Activated naive CD8-positive, alpha-beta T cell treated with anti-CD3 and anti-CD28 coated beads for 36 hours (primary cell): ENCODE measurements at regions not wholly inside any gene's neighbourhood (a gene's known extent, or its start where the extent isn't known, plus 50 kb on each side); places are given as distances from the start of the nearest gene placed in this dataset.

ENCODE experiments used
- DNase-seq: peaks from one replicate; pipeline ENCODE4 v3.0.0; 2021
- H3K27ac Mint-ChIP-seq: one replicate; pipeline ENCODE4 v1.8.0; 2022; ENCODE audit warnings: mild to moderate bottlenecking, moderate library complexity, mixed read lengths
- H3K27me3 Mint-ChIP-seq: one replicate; pipeline ENCODE4 v1.8.0; 2022; ENCODE audit warnings: mild to moderate bottlenecking, mixed read lengths
- H3K36me3 Mint-ChIP-seq: one replicate; pipeline ENCODE4 v1.8.0; 2021; ENCODE audit warnings: mild to moderate bottlenecking, mixed read lengths
- H3K4me1 Mint-ChIP-seq: one replicate; pipeline ENCODE4 v1.8.0; 2021; ENCODE audit warnings: mixed read lengths
- H3K4me3 Mint-ChIP-seq: one replicate; pipeline ENCODE4 v1.8.0; 2022; ENCODE audit warnings: mild to moderate bottlenecking, moderate library complexity, mixed read lengths
- H3K9me3 Mint-ChIP-seq: one replicate; pipeline ENCODE4 v1.8.0; 2022; ENCODE audit warnings: mixed read lengths

DNA sequence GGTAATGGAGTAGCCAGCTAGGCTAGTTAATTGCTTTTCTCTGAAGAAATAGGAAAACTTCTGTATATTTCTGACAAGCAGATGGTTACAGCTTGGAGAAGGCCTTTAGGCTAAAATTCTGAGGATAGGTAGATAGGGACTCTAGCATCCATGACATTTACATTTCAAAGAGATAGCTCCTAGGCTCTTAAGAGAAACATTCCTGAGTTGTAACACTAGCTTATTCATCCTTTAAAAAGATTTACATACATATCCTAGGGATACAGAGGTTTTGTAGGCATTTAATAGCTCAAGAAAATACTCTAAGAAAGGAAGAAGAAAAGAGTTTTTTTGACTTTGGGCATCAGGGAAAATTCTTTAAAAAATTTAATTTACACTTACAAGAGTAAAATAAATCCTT, 130.9 kb upstream of the CCDC179 start:
- Mint-ChIP-seq H3K36me3 (peaks cover 22% of the 10 kb centered on the region), H3K9me3 (peaks cover 24% of the 10 kb centered on the region), H3K4me3 (no peak overlapping the region), H3K27ac (no peak overlapping the region), H3K4me1 (no peaks in the 10 kb centered on the region), H3K27me3 (no peaks in the 10 kb centered on the region)
- DNase-seq = no peak

- no peak for DNase-seq
- H3K4me1 Mint-ChIP-seq = no peaks in the 10 kb centered on the region
- peaks cover 7% of the 10 kb centered on the region for H3K36me3 Mint-ChIP-seq
- H3K27ac Mint-ChIP-seq = no peak overlapping the region
- H3K27me3 Mint-ChIP-seq = no peaks in the 10 kb centered on the region
- no peak overlapping the region for H3K4me3 Mint-ChIP-seq
- peaks cover 11% of the 10 kb centered on the region for H3K9me3 Mint-ChIP-seq
Measured at GRCh38 chr11:23006730-23007129, 146.5 kb upstream of the CCDC179 start.

DNA sequence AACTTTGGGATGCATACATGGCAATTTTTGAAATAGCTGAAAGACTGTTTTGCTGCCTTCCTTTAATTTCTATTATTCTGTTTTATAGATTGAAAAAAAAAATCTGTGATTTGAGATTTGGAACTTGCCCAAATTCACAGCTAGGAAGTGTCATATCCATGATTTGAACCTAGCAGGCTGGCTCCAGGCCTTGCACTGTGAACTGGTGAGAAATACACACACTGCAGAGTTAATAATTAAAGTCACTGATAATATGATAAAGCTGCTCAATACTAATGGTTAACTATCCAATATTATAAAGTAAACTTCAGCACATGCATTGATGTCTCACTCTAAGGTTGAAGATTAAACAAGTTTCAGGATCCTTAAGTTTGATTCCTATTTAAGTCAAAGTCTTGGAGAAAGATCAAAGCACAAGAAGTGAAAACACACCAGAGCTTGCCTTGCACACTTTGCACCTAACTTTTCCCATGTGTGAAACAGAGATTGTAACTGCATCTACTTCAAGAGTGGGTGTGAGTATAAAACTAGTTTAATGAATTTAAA, 150.6 kb upstream of the CCDC179 start:
- H3K4me3 Mint-ChIP-seq = no peak overlapping the region
- H3K27ac Mint-ChIP-seq = no peak overlapping the region
- H3K27me3 Mint-ChIP-seq = no peaks in the 10 kb centered on the region
- no peak for DNase-seq
- peaks cover 3% of the 10 kb centered on the region for H3K9me3 Mint-ChIP-seq
- no peaks in the 10 kb centered on the region for H3K4me1 Mint-ChIP-seq
- peaks cover 3% of the 10 kb centered on the region for H3K36me3 Mint-ChIP-seq

- Mint-ChIP-seq H3K4me3 (no peak overlapping the region), H3K36me3 (peaks cover 3% of the 10 kb centered on the region), H3K27me3 (no peaks in the 10 kb centered on the region), H3K9me3 (peaks cover 3% of the 10 kb centered on the region), H3K4me1 (no peaks in the 10 kb centered on the region), H3K27ac (no peak overlapping the region)
- no peak for DNase-seq
Measured at GRCh38 chr11:23012930-23013329, 152.7 kb upstream of the CCDC179 start.

DNA sequence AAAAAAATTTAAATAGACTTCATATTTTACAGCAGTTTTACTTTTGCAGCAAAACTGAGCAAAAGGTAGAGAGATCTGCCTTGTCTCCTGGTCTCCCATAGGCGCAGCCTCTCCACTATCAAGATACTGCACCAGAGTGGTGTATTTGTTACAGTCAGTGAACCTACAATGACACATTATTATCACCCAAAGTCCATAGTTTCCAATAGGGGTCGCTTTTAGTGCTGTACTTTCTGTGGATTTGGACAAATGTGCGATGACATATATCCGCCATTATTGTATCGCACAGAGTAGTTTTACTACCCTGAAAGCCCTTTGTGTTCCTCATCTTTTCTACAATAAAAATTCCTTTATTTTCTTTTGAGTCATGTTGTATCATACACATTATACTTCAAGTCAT, 153.2 kb upstream of the CCDC179 start:
- DNase-seq = no peak
- H3K4me1 Mint-ChIP-seq = no peaks in the 10 kb centered on the region
- H3K27ac Mint-ChIP-seq = no peak overlapping the region
- no peaks in the 10 kb centered on the region for H3K27me3 Mint-ChIP-seq
- H3K4me3 Mint-ChIP-seq = no peak overlapping the region
- peaks cover under 1% of the 10 kb centered on the region for H3K9me3 Mint-ChIP-seq
- H3K36me3 Mint-ChIP-seq = peaks cover 1% of the 10 kb centered on the region

GRCh38 chr11:23021287-23021863, 161.1 kb upstream of the CCDC179 start:
- DNase-seq = peak; percentile 1
- Mint-ChIP-seq H3K4me1 (no peaks in the 10 kb centered on the region), H3K36me3 (no peaks in the 10 kb centered on the region), H3K4me3 (no peak overlapping the region), H3K27me3 (no peaks in the 10 kb centered on the region), H3K9me3 (no peaks in the 10 kb centered on the region), H3K27ac (no peak overlapping the region)

GRCh38 chr11:23022854-23023253, 162.6 kb upstream of the CCDC179 start:
- DNase-seq = no peak
- no peaks in the 10 kb centered on the region for H3K4me1 Mint-ChIP-seq

DNA sequence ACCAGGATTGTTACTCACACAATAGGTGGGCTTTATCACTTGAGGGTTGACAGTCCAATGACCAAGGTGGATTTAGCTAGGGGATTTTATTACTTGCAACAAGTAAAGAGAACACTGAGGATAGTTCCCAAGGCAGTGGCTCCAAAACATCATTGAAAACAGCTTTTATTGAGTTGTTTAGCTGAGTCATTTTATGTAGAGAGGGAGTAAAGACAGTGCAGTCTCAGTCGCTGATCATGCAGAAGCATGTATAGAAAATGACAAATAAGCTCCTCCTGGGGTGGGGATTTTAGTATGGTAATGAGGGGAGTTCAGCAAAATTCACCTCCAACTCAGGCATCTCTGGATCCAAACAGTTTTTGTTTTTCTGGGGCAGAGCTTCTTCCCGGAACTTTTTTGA, 163.0 kb upstream of the CCDC179 start:
- H3K27me3 Mint-ChIP-seq = no peaks in the 10 kb centered on the region
- H3K27ac Mint-ChIP-seq = no peak overlapping the region
- no peak overlapping the region for H3K4me3 Mint-ChIP-seq
- no peaks in the 10 kb centered on the region for H3K9me3 Mint-ChIP-seq
- no peak for DNase-seq
- no peaks in the 10 kb centered on the region for H3K36me3 Mint-ChIP-seq
- no peaks in the 10 kb centered on the region for H3K4me1 Mint-ChIP-seq

More at GRCh38 chr11:23022854-23023253, 162.6 kb upstream of the CCDC179 start:
- Mint-ChIP-seq H3K36me3 (no peaks in the 10 kb centered on the region), H3K27ac (no peak overlapping the region), H3K27me3 (no peaks in the 10 kb centered on the region), H3K4me3 (no peak overlapping the region), H3K9me3 (no peaks in the 10 kb centered on the region)

DNA sequence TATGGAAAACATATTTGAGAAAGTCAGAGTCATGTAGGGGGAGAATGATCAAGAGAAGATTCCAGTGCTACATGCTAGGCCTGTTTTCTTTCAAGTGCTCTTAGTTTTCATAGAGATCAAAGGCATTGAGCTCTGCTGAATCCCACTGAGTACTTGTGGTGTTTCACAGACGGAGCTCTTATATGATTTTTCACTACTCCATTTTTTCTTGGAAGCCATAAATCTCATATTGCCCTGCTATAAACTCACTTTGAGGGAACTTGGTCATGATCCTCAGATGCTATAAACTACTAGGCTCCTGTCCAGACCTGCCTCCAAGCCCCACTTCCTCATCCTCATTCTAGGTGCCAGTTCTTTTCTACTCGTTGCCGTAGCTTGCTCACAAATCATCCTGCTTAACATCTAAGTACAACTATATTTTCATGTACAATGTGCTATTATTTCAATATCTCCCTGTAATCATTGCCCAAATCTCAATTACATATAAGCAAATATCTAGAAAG, 180.8 kb upstream of the CCDC179 start:
- Mint-ChIP-seq H3K36me3 (no peaks in the 10 kb centered on the region), H3K27me3 (no peaks in the 10 kb centered on the region), H3K27ac (no peak overlapping the region), H3K4me3 (no peak overlapping the region), H3K4me1 (no peaks in the 10 kb centered on the region), H3K9me3 (peaks cover 3% of the 10 kb centered on the region)
- DNase-seq = no peak

- no peak for DNase-seq
- Mint-ChIP-seq H3K4me1 (no peaks in the 10 kb centered on the region), H3K36me3 (no peaks in the 10 kb centered on the region), H3K27me3 (no peaks in the 10 kb centered on the region), H3K4me3 (no peak overlapping the region), H3K27ac (no peak overlapping the region), H3K9me3 (no peaks in the 10 kb centered on the region)
Measured at GRCh38 chr11:23058656-23059055, 198.4 kb upstream of the CCDC179 start.

GRCh38 chr11:23063276-23063675, 203.0 kb upstream of the CCDC179 start:
- no peaks in the 10 kb centered on the region for H3K27me3 Mint-ChIP-seq
- no peak overlapping the region for H3K4me3 Mint-ChIP-seq
- no peak overlapping the region for H3K27ac Mint-ChIP-seq
- H3K4me1 Mint-ChIP-seq = no peaks in the 10 kb centered on the region
- H3K36me3 Mint-ChIP-seq = no peaks in the 10 kb centered on the region
- no peaks in the 10 kb centered on the region for H3K9me3 Mint-ChIP-seq
- DNase-seq = no peak

GRCh38 chr11:23078289-23078971, 218.2 kb upstream of the CCDC179 start:
- no peak for DNase-seq
- H3K27ac Mint-ChIP-seq = no peak overlapping the region
- no peaks in the 10 kb centered on the region for H3K4me1 Mint-ChIP-seq
- no peaks in the 10 kb centered on the region for H3K36me3 Mint-ChIP-seq
- H3K27me3 Mint-ChIP-seq = no peaks in the 10 kb centered on the region
- H3K4me3 Mint-ChIP-seq = no peak overlapping the region
- H3K9me3 Mint-ChIP-seq = no peaks in the 10 kb centered on the region

DNA sequence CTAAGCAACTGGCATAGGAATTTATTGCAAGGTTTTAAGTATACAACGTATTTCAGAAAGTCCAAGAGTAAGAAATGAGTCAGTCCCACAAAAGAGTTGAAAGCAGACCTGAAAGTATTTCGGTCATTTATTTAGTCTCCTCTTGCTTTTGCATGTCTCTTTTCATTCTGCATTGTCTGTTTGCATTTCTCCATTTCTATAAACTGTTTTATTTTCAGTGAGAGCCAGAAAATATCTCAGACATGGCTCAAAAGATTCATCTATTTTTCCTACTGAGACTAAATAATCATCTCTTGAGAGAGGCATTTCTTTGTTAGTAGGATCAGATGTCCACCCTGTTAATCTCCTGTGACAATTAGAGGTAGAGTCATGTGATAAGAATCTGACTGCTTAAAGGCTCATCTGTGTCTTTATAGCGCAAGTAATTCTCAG, 219.1 kb upstream of the CCDC179 start:
- Mint-ChIP-seq H3K9me3 (no peaks in the 10 kb centered on the region), H3K4me1 (no peaks in the 10 kb centered on the region), H3K27ac (no peak overlapping the region), H3K27me3 (no peaks in the 10 kb centered on the region), H3K36me3 (no peaks in the 10 kb centered on the region), H3K4me3 (no peak overlapping the region)
- DNase-seq = no peak

GRCh38 chr11:23087407-23087806, 227.1 kb upstream of the CCDC179 start:
- Mint-ChIP-seq H3K4me3 (no peak overlapping the region), H3K9me3 (no peaks in the 10 kb centered on the region), H3K36me3 (no peaks in the 10 kb centered on the region), H3K27ac (no peak overlapping the region), H3K4me1 (no peaks in the 10 kb centered on the region), H3K27me3 (no peaks in the 10 kb centered on the region)
- DNase-seq = no peak

GRCh38 chr11:23090659-23091058, 230.4 kb upstream of the CCDC179 start:
- DNase-seq = no peak
- H3K27ac Mint-ChIP-seq = no peak overlapping the region
- H3K4me1 Mint-ChIP-seq = no peaks in the 10 kb centered on the region
- H3K9me3 Mint-ChIP-seq = no peaks in the 10 kb centered on the region
- H3K4me3 Mint-ChIP-seq = no peak overlapping the region
- no peaks in the 10 kb centered on the region for H3K27me3 Mint-ChIP-seq
- H3K36me3 Mint-ChIP-seq = no peaks in the 10 kb centered on the region
